ENCODE measurements at regions not wholly inside any gene's neighbourhood (a gene's known extent, or its start where the extent isn't known, plus 50 kb on each side); places are given as distances from the start of the nearest gene placed in this dataset.

GRCh38 chr5:74031536-74031935, 405.5 kb downstream of the ARHGEF28 start:
- Histone ChIP-seq H3K27me3 (no peaks in the 10 kb centered on the region), H3K4me3 (no peak overlapping the region), H3K4me1 (no peaks in the 10 kb centered on the region; the same call in 1 of the 2 replicates), H3K9me3 (no peaks in the 10 kb centered on the region), H3K4me2 (no peak overlapping the region), H3K27ac (no peak overlapping the region), H3K36me3 (no peaks in the 10 kb centered on the region), H3K9ac (no peak overlapping the region), H4K20me1 (no peaks in the 10 kb centered on the region)
- TF ChIP-seq Cebpa-rat (IDR thresholded peaks at IDR 0.05), result no peak

- no peaks in the 10 kb centered on the region for H3K36me3 ChIP-seq
- H3K27ac ChIP-seq, result no peak overlapping the region
- H3K9ac ChIP-seq, result no peak overlapping the region
- H3K27me3 ChIP-seq, result no peaks in the 10 kb centered on the region
- TF ChIP-seq Cebpa-rat (IDR thresholded peaks at IDR 0.05), result no peak
- H3K4me1 ChIP-seq, result no peaks in the 10 kb centered on the region; the same call in 1 of the 2 replicates
- no peaks in the 10 kb centered on the region for H4K20me1 ChIP-seq
- H3K4me2 ChIP-seq, result no peak overlapping the region
- no peaks in the 10 kb centered on the region for H3K9me3 ChIP-seq
- no peak overlapping the region for H3K4me3 ChIP-seq
Measured at GRCh38 chr5:74030821-74031220, 404.8 kb downstream of the ARHGEF28 start.

- Histone ChIP-seq H3K36me3 (no peaks in the 10 kb centered on the region), H3K4me3 (no peak overlapping the region), H3K4me2 (no peak overlapping the region), H3K27ac (no peak overlapping the region), H3K9ac (no peak overlapping the region), H3K9me3 (no peaks in the 10 kb centered on the region), H4K20me1 (no peaks in the 10 kb centered on the region), H3K27me3 (no peaks in the 10 kb centered on the region), H3K4me1 (no peaks in the 10 kb centered on the region)
- no peak for TF ChIP-seq Cebpa-rat (IDR thresholded peaks at IDR 0.05)
Measured at GRCh38 chr5:74030371-74030770, 404.4 kb downstream of the ARHGEF28 start.

GRCh38 chr5:74028976-74029375, 403.0 kb downstream of the ARHGEF28 start:
- Histone ChIP-seq H3K4me1 (no peaks in the 10 kb centered on the region), H3K27ac (no peak overlapping the region), H3K36me3 (no peaks in the 10 kb centered on the region), H3K9ac (no peak overlapping the region), H3K4me3 (no peak overlapping the region), H3K27me3 (no peaks in the 10 kb centered on the region), H4K20me1 (no peaks in the 10 kb centered on the region), H3K4me2 (no peak overlapping the region), H3K9me3 (no peaks in the 10 kb centered on the region)
- TF ChIP-seq Cebpa-rat (IDR thresholded peaks at IDR 0.05), result no peak

- Histone ChIP-seq H3K9ac (no peak overlapping the region), H3K9me3 (no peaks in the 10 kb centered on the region), H4K20me1 (no peaks in the 10 kb centered on the region), H3K36me3 (no peaks in the 10 kb centered on the region), H3K4me2 (no peak overlapping the region), H3K27me3 (no peaks in the 10 kb centered on the region), H3K27ac (no peak overlapping the region), H3K4me3 (no peak overlapping the region), H3K4me1 (no peaks in the 10 kb centered on the region)
- no peak for TF ChIP-seq Cebpa-rat (IDR thresholded peaks at IDR 0.05)
Measured at GRCh38 chr5:74028406-74028805, 402.4 kb downstream of the ARHGEF28 start.

- Histone ChIP-seq H3K4me2 (no peak overlapping the region), H3K4me1 (no peaks in the 10 kb centered on the region)
Measured at GRCh38 chr5:74027732-74028338, 401.8 kb downstream of the ARHGEF28 start.

GRCh38 chr5:74026310-74026709, 400.3 kb downstream of the ARHGEF28 start:
- no peak overlapping the region for H3K27ac ChIP-seq
- H3K4me3 ChIP-seq, result no peak overlapping the region
- H3K4me1 ChIP-seq, result no peaks in the 10 kb centered on the region
- TF ChIP-seq Cebpa-rat (IDR thresholded peaks at IDR 0.05), result no peak
- H3K4me2 ChIP-seq, result no peak overlapping the region
- H4K20me1 ChIP-seq, result no peaks in the 10 kb centered on the region
- H3K9me3 ChIP-seq, result no peaks in the 10 kb centered on the region
- H3K9ac ChIP-seq, result no peak overlapping the region
- H3K27me3 ChIP-seq, result no peaks in the 10 kb centered on the region
- H3K36me3 ChIP-seq, result no peaks in the 10 kb centered on the region

More at GRCh38 chr5:74027732-74028338, 401.8 kb downstream of the ARHGEF28 start:
- Histone ChIP-seq H3K36me3 (no peaks in the 10 kb centered on the region), H4K20me1 (no peaks in the 10 kb centered on the region), H3K9ac (no peak overlapping the region), H3K4me3 (no peak overlapping the region), H3K27ac (no peak overlapping the region), H3K27me3 (no peaks in the 10 kb centered on the region), H3K9me3 (no peaks in the 10 kb centered on the region)
- TF ChIP-seq Cebpa-rat (IDR thresholded peaks at IDR 0.05), result no peak

- H3K4me1 ChIP-seq, result no peaks in the 10 kb centered on the region
- H3K27me3 ChIP-seq, result no peaks in the 10 kb centered on the region
- H3K27ac ChIP-seq, result no peak overlapping the region
- no peak overlapping the region for H3K9ac ChIP-seq
- TF ChIP-seq Cebpa-rat (IDR thresholded peaks at IDR 0.05), result no peak
- H3K4me2 ChIP-seq, result no peak overlapping the region
- H3K36me3 ChIP-seq, result no peaks in the 10 kb centered on the region
- no peak overlapping the region for H3K4me3 ChIP-seq
- no peaks in the 10 kb centered on the region for H3K9me3 ChIP-seq
- no peaks in the 10 kb centered on the region for H4K20me1 ChIP-seq
Measured at GRCh38 chr5:74021126-74021525, 395.1 kb downstream of the ARHGEF28 start.

GRCh38 chr5:74020503-74020902, 394.5 kb downstream of the ARHGEF28 start:
- Histone ChIP-seq H3K36me3 (no peaks in the 10 kb centered on the region), H3K4me3 (no peak overlapping the region), H3K4me1 (no peaks in the 10 kb centered on the region), H3K9me3 (no peaks in the 10 kb centered on the region), H3K27me3 (no peaks in the 10 kb centered on the region), H3K9ac (no peak overlapping the region), H3K27ac (no peak overlapping the region), H3K4me2 (no peak overlapping the region), H4K20me1 (no peaks in the 10 kb centered on the region)
- no peak for TF ChIP-seq Cebpa-rat (IDR thresholded peaks at IDR 0.05)

- no peak overlapping the region for H3K4me2 ChIP-seq
- no peaks in the 10 kb centered on the region for H3K36me3 ChIP-seq
- no peak for TF ChIP-seq Cebpa-rat (IDR thresholded peaks at IDR 0.05)
- H4K20me1 ChIP-seq, result no peaks in the 10 kb centered on the region
- H3K4me3 ChIP-seq, result no peak overlapping the region
- H3K9ac ChIP-seq, result no peak overlapping the region
- no peaks in the 10 kb centered on the region for H3K9me3 ChIP-seq
- no peak overlapping the region for H3K27ac ChIP-seq
- no peaks in the 10 kb centered on the region for H3K27me3 ChIP-seq
- no peaks in the 10 kb centered on the region for H3K4me1 ChIP-seq
Measured at GRCh38 chr5:74019923-74020322, 393.9 kb downstream of the ARHGEF28 start.

- no peak overlapping the region for H3K4me3 ChIP-seq
- no peaks in the 10 kb centered on the region for H3K36me3 ChIP-seq
- H3K9ac ChIP-seq, result no peak overlapping the region
- no peaks in the 10 kb centered on the region for H4K20me1 ChIP-seq
- no peak overlapping the region for H3K27ac ChIP-seq
- H3K4me1 ChIP-seq, result no peaks in the 10 kb centered on the region
- no peaks in the 10 kb centered on the region for H3K27me3 ChIP-seq
- TF ChIP-seq Cebpa-rat (IDR thresholded peaks at IDR 0.05), result no peak
- H3K4me2 ChIP-seq, result no peak overlapping the region
- no peaks in the 10 kb centered on the region for H3K9me3 ChIP-seq
Measured at GRCh38 chr5:74017786-74018211, 391.8 kb downstream of the ARHGEF28 start.
